Left ventricle myocardium inferior (tissue), 1 donor: ENCODE measurements at regions not wholly inside any gene's neighbourhood (a gene's known extent, or its start where the extent isn't known, plus 50 kb on each side); places are given as distances from the start of the nearest gene placed in this dataset.

Experiments used
- DNase-seq: peaks from one replicate; pipeline ENCODE4 v3.0.0-alpha.2; 2020
- H3K27ac ChIP-seq: fragments of 200-600 bp; replicated peaks from 2 replicates; pipeline ENCODE4 v1.8.0; 2021
- H3K27me3 ChIP-seq: fragments of 200-600 bp; 2 replicates; pipeline ENCODE4 v1.8.0; 2021; ENCODE audit warnings: low read depth
- H3K36me3 ChIP-seq: fragments of 200-600 bp; 2 replicates; pipeline ENCODE4 v1.8.0; 2021
- H3K4me1 ChIP-seq: fragments of 200-600 bp; 2 replicates; pipeline ENCODE4 v1.8.0; 2021
- H3K4me3 ChIP-seq: fragments of 200-600 bp; 2 replicates; pipeline ENCODE4 v1.8.0; 2021; ENCODE audit warnings: mild to moderate bottlenecking, moderate library complexity
- H3K9me3 ChIP-seq: fragments of 200-600 bp; replicated peaks from 2 replicates; pipeline ENCODE4 v1.8.0; 2021
- CTCF ChIP-seq: fragments of 200-600 bp; IDR thresholded peaks from 2 replicates; pipeline ENCODE4 v1.8.0; 2021; ENCODE audit warnings: antibody characterized with exemption, mild to moderate bottlenecking, borderline replicate concordance
- intact Hi-C: fragments of 100-400 bp; cut with micrococcal nuclease; formaldehyde crosslinking; loops from one replicate; pipeline ENCODE4 v1.11.0; 2022
- donor health status: DM: no; HTN: yes; CAD: no; lungs with severe emphysema.

GRCh38 chr6:137349856-137350830, 131.0 kb upstream of the IFNGR1 start:
- no peak for TF ChIP-seq CTCF
- H3K27me3 ChIP-seq, result peaks cover 6% of the 10 kb centered on the region
- H3K4me3 ChIP-seq, result no peak overlapping the region
- no peaks in the 10 kb centered on the region for H3K36me3 ChIP-seq
- DNase-seq, result no peak
- H3K27ac ChIP-seq, result no peak overlapping the region
- no peaks in the 10 kb centered on the region for H3K9me3 ChIP-seq
- intact Hi-C loops, result no loop called here
- H3K4me1 ChIP-seq, result no peaks in the 10 kb centered on the region

- no peaks in the 10 kb centered on the region for H3K4me1 ChIP-seq
- no peaks in the 10 kb centered on the region for H3K36me3 ChIP-seq
- intact Hi-C loops, result no loop called here
- TF ChIP-seq CTCF, result no peak
- no peaks in the 10 kb centered on the region for H3K9me3 ChIP-seq
- no peak overlapping the region for H3K27ac ChIP-seq
- H3K4me3 ChIP-seq, result no peak overlapping the region
- no peak for DNase-seq
- peaks cover 6% of the 10 kb centered on the region for H3K27me3 ChIP-seq
Observed at GRCh38 chr6:137348777-137349176, 129.6 kb upstream of the IFNGR1 start.

GRCh38 chr6:137343241-137343640, 124.1 kb upstream of the IFNGR1 start:
- intact Hi-C loops, result no loop called here
- DNase-seq, result no peak
- no peak overlapping the region for H3K4me3 ChIP-seq
- H3K9me3 ChIP-seq, result no peaks in the 10 kb centered on the region
- TF ChIP-seq CTCF, result no peak
- peaks cover 17% of the 10 kb centered on the region for H3K4me1 ChIP-seq
- no peaks in the 10 kb centered on the region for H3K36me3 ChIP-seq
- H3K27me3 ChIP-seq, result peaks cover 6% of the 10 kb centered on the region
- H3K27ac ChIP-seq, result no peak overlapping the region

- peaks cover under 1% of the 10 kb centered on the region for H3K27me3 ChIP-seq
- no peak overlapping the region for H3K27ac ChIP-seq
- H3K4me1 ChIP-seq, result peaks cover 17% of the 10 kb centered on the region
- H3K4me3 ChIP-seq, result peak overlapping the region; percentile 47
- no peaks in the 10 kb centered on the region for H3K9me3 ChIP-seq
- intact Hi-C loops, result no loop called here
- no peak for TF ChIP-seq CTCF
- no peaks in the 10 kb centered on the region for H3K36me3 ChIP-seq
- DNase-seq, result no peak
Observed at GRCh38 chr6:137342607-137343190, 123.5 kb upstream of the IFNGR1 start.

- Histone ChIP-seq H3K27ac (no peak overlapping the region), H3K9me3 (no peaks in the 10 kb centered on the region), H3K4me1 (peaks cover 17% of the 10 kb centered on the region), H3K4me3 (no peak overlapping the region), H3K27me3 (no peaks in the 10 kb centered on the region), H3K36me3 (no peaks in the 10 kb centered on the region)
- peak; percentile 16 for TF ChIP-seq CTCF
- DNase-seq, result peak; percentile 25
- intact Hi-C loops, result no loop called here
Observed at GRCh38 chr6:137341681-137342195, 122.6 kb upstream of the IFNGR1 start.
